ENCODE measurements at regions not wholly inside any gene's neighbourhood (a gene's known extent, or its start where the extent isn't known, plus 50 kb on each side); places are given as distances from the start of the nearest gene placed in this dataset.

DNA sequence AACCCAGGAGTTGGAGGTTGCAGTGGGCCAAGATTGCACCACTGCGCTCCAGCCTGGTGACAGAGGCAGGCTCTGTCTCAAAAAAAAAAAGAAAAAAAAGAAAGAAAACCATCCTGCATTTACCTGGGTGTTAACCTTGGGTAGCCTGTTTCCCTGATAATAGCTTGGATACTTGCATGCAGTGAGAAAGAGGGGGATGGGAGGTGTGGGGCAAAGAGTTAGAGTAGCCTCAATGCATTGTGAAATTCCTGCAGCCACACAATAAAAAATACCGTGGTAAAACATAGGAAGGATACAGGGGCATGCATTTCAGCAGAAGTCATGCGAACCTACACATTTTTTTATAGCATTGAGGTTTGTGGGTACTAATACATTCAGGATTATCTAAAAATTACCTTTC is 76.6 kb upstream of the ZNF516 start:
- no peak for DNase-seq (ENCODE audit: low read depth)

DNA sequence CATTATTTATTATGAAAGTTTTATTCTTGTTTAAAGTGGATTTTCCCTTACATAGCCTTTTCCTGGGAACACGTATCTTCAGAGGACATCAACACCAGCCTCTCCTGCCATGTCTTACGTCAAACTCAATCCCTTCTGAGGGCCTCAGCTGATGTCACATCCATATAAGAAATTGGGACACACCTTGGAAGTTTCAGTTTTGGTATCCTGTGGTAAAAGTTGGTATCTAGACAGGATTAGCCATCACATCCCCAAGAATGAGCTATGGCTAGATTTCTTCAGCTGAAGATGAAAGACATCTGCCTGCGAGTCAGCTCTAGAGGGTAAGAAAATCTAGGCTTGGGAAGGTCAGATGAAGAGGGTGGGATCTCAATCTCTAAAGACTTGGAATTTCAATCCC is 75.8 kb upstream of the ZNF516 start:
- DNase-seq (ENCODE audit: low read depth), result no peak

DNA sequence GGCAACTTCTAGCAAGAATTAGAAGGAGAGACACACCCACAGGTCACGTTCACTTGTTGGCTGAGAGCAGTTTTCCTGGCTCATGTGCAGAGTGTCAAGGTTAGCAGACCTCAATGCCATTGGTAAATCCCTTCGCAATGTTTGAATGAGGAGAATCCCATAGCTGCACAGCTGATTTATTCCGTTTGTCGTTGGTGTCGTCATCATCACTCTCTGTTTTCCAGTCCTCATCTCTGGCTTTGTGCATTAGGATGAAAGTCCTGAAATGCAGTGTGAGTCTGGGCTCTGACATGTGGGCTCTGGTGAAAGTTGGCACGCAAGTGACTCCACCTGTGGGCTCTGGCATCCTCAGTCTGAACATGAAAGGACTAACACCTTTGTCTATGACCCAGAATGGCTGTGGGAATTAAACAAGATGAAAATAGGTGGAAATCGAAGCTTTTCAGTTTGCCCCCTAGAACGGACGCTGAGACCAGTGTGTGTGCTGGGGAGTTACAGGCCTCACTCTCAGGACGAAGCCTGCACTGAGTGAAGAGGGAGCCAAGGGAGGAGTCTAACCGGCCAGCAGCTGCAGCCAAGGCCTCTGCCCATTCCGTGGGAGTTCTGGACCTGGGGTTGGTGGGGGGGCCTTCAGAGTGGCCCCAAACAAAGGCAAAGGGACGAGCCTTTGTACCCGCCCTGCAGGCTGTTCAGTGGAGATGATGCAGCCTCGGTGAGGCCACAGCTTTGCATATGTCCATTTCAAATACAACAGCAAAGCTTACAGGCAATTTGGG is 74.8 kb upstream of the ZNF516 start:
- no peak for DNase-seq (ENCODE audit: low read depth)

DNA sequence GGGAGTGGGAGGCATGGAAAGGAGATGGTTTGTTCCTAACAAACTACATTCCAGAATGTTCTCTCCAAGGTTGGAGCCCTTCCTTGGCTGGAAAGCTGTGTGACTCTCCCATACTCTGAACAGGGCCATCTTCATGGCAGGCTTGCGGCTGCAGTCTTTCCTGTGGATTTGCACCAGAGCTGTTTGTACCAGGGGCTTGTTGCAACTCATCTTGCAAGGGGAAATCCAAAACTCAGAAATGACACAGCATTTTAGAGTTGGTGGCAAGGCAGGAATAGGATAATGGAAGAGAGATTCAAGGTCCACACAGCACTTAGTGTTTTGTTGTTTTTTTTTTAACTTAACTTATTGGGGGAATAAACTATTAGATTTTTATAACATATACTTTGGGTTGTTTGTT is 73.7 kb upstream of the ZNF516 start:
- no peak for DNase-seq (ENCODE audit: low read depth)

DNA sequence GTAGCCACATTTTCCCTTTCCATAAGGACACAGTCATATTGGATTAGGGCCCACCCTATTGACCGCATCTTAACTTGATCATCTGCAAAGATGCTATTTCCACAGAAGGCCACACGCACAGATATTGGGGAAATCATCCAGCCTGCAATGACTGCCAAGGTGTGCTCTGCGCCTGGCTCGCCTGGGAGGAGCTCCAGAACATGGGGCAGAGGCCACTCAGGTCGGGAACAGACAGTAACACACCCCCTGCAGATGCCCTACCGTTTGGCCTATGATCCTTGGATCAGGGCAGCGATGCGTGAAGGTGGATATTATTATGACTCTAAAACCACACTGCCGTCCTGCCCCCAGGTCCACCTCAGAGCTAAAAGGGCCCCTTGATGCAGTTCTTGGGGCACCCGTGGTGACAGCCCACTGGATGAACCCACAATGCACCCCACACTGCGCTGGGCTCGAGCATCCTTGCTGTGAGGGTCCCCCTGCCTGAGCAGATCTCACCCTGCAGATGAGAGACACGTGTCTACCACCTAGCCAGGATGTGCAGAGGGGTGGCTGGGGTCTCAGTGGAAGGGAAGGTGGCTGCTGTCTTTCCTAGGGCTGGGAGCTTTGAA is 72.9 kb upstream of the ZNF516 start:
- DNase-seq (ENCODE audit: low read depth), result no peak

DNA sequence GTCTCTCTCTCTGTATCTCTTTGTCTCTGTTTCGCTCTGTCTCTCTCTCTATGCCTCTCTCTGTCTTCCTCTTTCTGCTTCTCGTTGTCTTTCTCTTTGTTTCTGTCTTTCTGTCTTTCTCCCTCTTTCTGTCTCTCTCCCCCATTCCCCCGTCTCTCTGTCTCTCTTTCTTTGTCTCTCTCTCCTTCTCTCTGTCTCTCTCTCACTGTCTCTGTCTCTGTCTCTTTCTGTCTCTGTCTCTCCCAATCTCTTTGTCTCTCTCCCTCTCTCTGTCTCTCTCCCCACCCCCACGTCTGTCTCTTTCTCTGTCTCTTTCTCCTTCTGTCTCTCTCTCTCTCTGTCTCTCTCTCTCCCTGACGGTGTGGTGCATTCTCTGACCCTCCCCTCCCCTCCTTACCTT is 71.9 kb upstream of the ZNF516 start:
- no peak for DNase-seq (ENCODE audit: low read depth)

DNA sequence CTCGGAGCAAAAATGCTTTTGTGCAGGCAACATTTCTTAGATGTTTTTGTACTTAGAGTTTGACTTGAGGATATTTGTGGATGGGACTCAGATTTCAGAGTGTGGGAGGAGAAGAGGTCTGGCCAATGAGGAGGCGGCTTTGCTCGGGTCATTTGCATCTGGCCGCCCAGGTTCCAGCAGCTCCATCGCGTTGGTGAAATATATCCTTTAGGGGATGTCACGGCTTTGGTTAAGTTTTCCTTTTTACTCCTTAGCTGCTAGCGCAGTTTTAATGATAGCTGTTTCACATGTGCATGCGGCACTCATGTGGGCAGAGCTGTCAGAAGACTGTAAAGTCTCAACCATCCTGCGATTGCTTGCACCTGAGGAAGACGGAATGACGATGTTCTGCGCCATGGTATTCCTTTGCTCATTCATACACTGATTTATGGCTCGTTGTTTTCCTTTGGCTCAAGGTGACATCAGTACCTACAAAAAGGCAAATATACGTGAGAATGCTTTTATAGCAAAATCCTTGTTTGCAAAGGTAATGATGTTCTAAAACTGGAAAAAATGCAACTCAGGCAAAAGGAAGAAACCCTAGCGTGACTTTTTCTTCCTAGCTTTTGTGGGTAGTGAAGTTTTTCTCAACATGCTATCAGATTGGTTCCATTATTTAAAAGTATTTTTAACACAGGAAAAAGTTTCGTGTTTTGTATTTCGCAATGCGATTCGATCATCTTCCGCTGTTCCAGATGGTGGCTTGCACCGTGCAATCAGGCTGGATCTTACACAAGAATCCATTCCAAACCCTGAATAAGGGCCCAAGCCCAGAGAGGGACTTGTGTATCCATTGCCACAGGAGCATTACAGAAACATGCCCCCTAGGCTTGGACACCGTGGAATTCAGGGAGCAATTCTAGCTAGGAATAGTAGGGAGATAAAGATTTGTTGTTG is 70.5 kb upstream of the ZNF516 start:
- DNase-seq (ENCODE audit: low read depth), result no peak

DNA sequence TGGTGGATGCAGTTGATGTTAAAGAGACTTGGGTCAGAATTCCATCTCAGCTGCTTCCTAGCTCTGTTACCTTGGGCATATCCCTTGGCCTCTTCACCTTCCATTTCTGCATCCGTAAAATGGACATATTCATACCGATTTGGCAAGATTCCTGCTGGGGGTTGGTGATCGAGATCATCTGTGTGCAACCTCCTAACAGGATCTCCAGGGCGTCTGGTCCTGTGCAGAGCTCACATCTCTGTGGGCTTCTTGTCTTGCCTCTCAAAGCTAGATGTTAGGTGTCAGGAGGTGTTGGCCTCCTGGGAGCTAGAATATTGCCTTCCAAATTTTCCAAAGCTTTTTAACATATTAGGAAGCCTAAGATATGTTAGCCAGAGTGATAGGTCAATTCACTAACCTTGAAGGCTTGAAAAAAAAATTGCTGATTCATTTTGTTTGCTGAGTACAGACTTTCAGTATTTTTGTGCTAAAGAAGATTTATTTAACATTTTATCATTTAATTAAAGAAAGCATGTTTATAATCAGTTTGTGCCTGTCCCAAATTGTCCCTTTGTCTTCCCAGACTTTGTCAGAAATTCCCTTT is 69.7 kb upstream of the ZNF516 start:
- no peak for DNase-seq (ENCODE audit: low read depth)

DNA sequence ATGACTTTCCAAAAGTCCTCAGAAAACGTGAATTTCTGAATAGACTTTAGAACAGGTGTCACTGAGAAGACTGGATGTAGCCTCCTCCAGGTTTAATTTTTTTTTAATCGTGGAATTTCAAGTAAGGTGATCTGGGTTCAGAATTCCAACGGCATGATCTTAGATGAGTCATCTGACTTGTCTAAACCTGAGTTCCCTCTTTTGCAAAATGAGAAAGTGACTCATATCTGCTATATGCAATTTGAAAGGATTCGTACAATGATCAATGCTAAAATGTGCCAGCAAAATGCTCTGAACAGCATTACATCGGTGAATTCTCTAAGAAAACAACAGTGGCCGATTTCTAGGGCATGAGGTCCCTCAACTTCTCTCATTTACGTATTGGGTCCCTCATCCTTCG is 69.1 kb upstream of the ZNF516 start:
- DNase-seq (ENCODE audit: low read depth), result no peak

DNA sequence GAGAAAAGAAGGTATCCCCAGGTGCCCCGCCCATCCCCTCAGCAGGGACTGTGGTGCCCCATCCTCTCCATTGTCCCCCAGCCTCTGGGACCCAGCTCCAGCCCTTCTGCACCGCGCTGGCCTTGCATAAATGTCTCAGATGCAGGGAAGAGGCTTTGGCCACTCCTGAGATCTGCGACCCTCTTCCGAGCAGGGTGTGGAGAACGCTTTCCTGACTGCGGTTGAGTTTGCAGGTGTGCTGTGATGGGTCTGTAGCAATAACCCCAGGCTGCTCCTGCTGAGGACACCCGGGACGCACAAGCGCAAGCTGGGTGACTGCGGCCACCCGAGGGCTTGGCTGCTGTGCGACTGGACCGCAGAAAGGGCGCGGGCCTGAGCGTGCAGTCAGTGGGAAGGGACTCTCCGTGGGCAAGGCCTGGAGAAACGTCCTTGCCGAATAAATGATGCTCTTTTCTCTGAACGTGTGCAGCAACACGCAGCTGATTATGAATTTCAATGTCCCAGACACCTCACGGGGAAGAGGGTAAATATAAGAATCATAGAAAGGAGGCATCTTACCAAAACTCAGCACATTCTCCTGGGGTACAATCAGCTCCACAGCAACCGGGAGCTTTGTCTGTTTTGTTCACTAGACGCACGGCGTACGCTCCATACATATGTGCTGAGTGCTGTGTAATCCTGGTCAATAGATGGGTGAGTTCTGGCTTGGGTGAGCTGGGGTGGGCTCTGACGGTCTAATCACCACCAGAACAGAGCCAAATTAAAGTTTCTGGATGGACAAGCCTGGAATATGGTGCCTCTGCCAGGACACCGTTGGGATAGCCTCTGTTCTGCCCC is 67.5 kb upstream of the ZNF516 start:
- no peak for DNase-seq (ENCODE audit: low read depth)

DNA sequence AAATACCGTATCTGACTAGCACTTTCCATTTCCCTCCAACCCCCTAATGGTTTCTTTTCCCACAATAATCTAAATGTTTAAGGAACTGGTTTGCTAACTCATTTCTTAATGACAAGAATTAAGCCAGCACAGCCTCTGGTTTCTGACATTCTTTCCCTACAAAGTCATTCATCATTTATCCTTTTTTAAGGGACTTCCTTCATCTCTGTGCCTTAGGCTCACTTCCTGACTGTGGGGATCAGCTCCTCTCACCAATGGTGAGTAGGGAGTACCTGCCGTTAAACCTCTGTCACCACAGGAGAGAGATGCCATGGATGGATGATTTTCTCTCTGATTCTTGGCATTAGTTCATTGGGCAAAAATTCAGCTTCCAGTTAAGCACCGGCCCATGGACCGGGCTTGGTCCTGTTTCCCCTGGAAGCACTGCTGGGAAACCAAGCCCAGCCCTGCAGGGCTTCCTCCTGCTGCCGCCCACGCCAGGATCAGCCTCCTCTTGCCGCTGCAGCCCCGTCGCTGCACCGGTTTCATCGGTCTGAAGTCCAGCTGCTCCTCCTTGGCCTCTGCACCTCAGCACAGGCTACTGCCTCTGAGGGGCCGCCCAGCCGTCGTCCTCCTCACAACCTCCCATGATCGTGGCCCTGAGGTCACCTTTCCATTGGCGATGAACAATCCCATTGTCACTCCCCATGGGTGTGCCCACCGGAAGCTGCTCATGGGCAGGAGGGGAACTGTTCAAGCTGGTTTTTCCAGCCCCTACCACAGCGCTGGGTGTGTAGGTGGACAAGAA is 64.0 kb upstream of the ZNF516 start:
- no peak for DNase-seq (ENCODE audit: low read depth)

DNA sequence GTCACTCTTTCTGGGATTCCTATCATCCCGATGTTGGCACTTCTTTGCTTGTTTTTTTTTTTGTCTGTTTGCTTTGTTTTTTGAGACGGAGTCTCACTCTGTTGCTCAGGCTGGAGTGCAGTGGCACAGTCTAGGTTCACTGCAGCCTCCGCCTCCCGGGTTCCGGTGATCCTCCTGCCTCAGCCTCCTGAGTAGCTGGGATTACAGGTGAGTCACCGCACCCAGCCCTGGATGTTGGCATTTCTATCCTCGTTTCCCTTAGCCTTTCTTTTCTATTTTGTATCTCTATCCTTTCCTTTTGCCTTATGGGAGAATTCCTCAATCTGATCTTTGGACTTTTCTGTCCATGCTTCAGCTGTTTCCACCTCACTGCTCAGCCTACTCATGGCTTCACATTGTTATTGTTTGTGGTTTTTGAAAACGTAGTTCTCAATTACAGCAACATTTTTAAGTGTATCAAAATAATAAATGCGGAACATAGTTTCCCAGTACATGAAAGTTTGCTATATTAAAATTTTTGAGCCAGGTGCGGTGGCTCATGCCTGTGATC is 62.1 kb upstream of the ZNF516 start:
- no peak for DNase-seq (ENCODE audit: low read depth)

DNA sequence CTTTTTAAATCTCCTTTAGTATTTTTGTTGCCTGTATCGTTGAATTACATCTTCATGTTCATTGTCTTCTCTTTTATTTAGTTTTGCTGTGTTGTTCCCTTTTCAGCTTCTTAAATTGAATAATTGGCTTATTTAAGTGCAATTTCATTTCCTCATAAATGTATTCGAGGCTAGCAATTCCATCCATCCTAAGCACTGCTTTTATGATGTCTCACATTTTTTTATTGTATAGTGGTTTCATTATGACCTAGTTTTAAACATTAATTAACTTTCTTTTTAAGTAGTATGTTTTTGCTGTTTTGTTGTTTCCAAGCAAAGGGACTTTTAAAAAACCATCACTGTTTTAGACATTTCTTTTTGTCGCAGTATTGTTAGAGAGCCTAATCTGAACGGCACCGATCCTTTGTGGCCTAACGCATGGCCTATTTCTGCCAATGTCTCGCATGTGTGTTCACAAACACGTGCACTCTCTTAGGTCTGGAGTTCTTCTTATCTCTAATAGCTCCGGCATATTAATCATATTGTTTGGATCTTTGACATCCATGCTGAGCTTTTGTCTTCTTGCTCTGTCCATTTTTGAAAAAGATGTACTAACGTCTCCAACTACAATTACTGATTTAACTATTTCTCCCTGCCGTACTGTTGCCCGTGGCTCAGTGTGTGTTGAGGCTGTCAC is 59.6 kb upstream of the ZNF516 start:
- DNase-seq (ENCODE audit: low read depth), result no peak

DNA sequence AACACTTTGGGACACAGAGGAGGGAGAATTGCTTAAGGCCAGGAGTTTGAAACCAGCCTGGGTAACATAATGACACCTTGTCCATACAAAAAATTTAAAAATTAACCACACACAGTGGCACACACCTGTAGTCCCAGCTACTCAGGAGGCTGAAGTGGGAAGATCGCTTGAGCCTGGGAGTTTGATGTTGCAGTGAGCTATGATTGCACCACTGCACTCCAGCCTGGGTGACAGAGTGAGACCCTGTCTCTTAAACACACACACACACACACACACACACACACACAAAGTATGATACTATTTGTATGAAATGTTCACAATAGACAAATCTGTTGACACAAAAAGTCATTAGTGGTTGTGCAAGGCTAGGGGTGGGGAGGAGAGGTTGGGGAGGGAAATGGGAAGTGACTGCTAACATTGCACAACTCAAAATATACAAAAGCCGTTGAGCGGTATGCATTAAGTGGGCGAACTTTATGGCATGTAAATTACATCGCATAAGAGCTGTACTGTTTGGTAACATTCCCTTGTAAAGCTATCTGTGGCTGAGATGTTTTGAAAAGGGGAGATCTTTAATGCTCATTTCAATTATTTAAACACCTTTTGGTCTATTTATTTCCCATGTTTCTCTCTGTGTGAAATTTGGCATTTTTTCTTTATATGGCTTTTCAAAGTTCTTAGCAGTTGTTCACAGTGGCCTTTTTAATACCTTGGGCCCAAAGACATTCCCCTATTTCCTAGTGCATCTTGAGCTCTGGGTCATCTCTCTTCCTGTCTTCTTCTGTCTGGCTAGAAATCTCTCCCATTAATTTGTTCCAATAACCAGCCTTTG is 58.9 kb upstream of the ZNF516 start:
- no peak for DNase-seq (ENCODE audit: low read depth)

DNA sequence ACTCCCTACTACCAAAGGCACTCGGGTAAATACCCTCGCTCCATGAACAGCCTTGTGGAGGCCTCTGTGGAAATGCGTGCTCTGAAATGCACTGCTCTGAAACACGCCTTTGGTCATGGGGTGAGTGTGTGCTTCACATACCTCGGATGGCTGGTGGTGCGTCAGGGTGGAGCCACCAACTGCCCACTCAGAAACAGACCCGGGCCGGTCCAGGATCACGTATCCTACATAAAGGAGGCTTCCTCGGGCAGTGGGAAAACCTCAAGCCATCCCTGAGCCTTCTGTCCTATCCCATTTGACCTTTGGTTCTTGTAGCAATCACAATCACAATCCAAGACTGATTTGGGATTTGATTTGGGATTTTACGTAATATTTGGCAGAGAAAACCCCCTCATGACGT is 53.5 kb upstream of the ZNF516 start:
- no peak for DNase-seq (ENCODE audit: low read depth)

DNA sequence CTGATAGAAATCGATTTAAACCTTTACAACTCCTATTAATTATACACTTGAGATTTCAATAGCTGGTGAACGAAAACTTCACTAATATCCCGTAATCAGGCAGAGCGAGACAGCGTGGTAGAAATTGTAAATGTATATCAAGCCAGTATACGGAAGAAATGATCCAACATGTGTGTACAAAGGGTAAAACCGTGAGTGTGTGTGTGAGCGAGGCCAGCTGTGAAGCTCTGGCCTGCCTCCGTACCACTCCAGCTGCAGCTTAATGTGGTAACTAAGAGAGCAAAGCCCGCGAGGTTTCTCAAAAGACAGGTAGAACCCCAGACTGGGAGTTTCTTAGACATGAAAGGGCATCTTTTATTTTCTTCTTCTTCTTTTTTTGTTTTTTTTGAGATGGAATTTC is 52.3 kb upstream of the ZNF516 start:
- no peak for DNase-seq (ENCODE audit: low read depth)

DNA sequence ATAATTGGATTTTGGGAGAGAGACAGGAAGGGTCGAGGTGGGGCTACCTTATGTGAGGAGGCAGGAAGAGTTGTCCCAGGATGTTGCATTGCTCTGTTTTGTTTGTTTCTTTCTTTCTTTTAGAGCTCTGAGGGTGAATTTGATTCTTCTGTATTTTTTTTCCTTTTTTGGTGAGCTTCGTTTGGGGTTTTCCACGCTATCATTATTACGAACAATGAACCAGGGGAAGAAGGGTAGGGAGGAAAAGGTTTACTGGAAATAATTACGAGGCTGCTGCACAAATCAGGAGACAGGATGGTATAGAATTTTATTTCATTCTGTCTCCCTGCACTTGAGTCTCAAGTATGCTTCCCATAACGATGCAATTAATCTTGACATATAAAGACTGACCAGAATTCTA is 51.4 kb upstream of the ZNF516 start:
- DNase-seq (ENCODE audit: low read depth), result no peak

DNA sequence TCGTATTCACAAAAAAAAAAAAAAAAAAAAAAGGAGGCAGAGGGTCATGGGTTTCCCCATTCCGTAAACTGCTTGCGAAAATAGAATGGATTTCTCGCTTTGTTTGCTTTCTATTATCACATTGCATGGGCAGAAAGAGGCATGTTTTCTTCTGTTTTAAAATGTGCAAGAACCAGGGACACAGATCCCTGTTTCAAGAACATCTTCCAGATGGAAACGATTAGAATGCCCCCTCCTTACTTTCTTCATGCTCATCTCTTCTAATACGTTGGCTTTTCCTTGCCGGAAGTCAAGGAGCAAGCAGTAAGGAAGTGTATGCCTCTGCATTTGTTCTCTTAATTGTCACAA is 51.0 kb upstream of the ZNF516 start:
- no peak for DNase-seq (ENCODE audit: low read depth)

DNA sequence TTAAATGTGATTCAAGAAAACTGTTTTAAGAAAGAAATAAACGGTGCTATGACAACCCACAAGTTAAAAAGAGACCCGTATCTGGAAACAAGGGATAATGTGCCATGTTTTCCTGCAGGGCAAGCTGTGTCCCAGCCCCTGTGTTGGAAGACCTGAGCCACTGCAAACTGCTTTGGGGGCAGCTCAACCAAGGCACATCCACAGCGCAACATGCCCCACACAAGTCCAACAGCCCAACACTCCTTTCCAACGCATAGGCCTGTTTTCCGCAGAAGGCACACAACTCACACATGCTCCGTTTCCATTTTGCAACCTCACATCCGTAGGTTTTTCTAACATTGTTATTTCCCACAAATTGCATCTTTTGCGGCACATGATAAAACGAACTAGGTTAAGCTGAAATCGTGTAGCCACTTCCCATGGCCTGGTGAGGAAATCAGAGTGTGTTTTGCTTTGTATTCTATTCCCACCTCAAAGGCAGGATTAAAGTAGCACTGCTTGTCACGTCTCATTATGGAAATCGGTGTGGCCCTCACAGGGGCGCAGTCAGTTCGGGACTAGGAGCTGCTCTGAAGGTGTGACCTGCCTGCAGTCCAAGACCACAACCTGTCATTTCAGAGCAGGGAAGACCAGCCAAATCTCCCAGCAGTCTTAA is 50.5 kb upstream of the ZNF516 start:
- DNase-seq (ENCODE audit: low read depth), result no peak

Measured in stimulated activated CD8-positive, alpha-beta memory T cell treated with anti-CD3 and anti-CD28 coated beads, Interleukin-4, amount 100 ng/mL, for 24 hours (primary cell).